B cell (primary cell): ENCODE measurements at regions not wholly inside any gene's neighbourhood (a gene's known extent, or its start where the extent isn't known, plus 50 kb on each side); places are given as distances from the start of the nearest gene placed in this dataset.

ENCODE experiments used
- EZH2 ChIP-seq: IDR thresholded peaks from 2 replicates; pipeline ENCODE4 v1.6.1; 2012; ENCODE audit warnings: borderline replicate concordance, low read depth, mild to moderate bottlenecking, moderate library complexity, low read length; ENCODE audit not compliant: insufficient read depth, poor library complexity, severe bottlenecking
- TF ChIP-seq, protein P1 (sequence below): fragments of 200-600 bp; IDR thresholded peaks from one replicate; pipeline ENCODE4 v1.8.0; 2022; ENCODE audit warnings: antibody characterized with exemption, mild to moderate bottlenecking

DNA sequence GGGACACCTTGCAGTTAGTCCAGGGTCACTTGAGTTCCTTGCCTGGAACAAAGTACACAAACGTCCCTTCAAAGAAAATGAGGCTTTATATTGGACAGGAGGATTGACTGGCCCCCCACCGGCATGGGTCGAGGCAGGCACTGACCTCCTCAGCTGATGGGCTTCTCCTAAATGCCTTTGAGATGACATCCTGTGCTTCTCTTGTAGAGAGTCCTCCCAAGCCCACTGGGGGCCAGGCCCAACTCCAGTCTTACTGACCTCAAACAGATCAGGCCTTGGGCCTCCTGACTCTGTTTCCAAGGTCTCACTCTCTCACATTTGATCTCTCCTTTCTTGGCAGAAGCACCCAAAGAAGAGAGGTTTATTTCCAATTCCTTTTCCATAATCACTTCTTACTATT is 516.1 kb downstream of the MCTP2 start:
- TF ChIP-seq, protein P1, sequence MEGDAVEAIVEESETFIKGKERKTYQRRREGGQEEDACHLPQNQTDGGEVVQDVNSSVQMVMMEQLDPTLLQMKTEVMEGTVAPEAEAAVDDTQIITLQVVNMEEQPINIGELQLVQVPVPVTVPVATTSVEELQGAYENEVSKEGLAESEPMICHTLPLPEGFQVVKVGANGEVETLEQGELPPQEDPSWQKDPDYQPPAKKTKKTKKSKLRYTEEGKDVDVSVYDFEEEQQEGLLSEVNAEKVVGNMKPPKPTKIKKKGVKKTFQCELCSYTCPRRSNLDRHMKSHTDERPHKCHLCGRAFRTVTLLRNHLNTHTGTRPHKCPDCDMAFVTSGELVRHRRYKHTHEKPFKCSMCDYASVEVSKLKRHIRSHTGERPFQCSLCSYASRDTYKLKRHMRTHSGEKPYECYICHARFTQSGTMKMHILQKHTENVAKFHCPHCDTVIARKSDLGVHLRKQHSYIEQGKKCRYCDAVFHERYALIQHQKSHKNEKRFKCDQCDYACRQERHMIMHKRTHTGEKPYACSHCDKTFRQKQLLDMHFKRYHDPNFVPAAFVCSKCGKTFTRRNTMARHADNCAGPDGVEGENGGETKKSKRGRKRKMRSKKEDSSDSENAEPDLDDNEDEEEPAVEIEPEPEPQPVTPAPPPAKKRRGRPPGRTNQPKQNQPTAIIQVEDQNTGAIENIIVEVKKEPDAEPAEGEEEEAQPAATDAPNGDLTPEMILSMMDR, result no peak
- no peak for TF ChIP-seq EZH2
